ENCODE measurements at regions not wholly inside any gene's neighbourhood (a gene's known extent, or its start where the extent isn't known, plus 50 kb on each side); places are given as distances from the start of the nearest gene placed in this dataset.
A peak's percentile ranks its signal among the peaks of the same experiment; 100 is the strongest.
"Not testable (repeated sequence)": the region's sequence is repeated elsewhere in the genome, so short reads cannot be mapped to it uniquely, and the experiment has no call there.

- 40% methylated on average over 1 of the region's 1 CpG for WGBS
- Histone ChIP-seq H3K4me3 (ENCODE audit: low read length) (no peak overlapping the region), H3K9ac (ENCODE audit: low read depth, low read length) (no peak overlapping the region), H3K27me3 (ENCODE audit: insufficient read depth, low read length) (no peaks in the 10 kb centered on the region), H3K4me1 (ENCODE audit: insufficient read depth, low read length) (peaks cover 35% of the 10 kb centered on the region), H3K9me3 (ENCODE audit: insufficient read depth, low read depth, low read length) (peaks cover 4% of the 10 kb centered on the region; the same call in 1 of the 2 replicates), H3K36me3 (ENCODE audit: insufficient read depth, low read length) (no peaks in the 10 kb centered on the region), H3K27ac (ENCODE audit: low read depth, low read length) (peak overlapping the region; percentile 53)
These were observed 94.3 kb upstream of the FRMD4A start for GRCh38 chr10:14425034-14425433.

- Histone ChIP-seq H3K4me1 (ENCODE audit: insufficient read depth, low read length) (peaks cover 19% of the 10 kb centered on the region), H3K9ac (ENCODE audit: low read depth, low read length) (no peak overlapping the region), H3K27ac (ENCODE audit: low read depth, low read length) (no peak overlapping the region), H3K36me3 (ENCODE audit: insufficient read depth, low read length) (no peaks in the 10 kb centered on the region), H3K9me3 (ENCODE audit: insufficient read depth, low read depth, low read length) (peaks cover 4% of the 10 kb centered on the region; the same call in 1 of the 2 replicates), H3K27me3 (ENCODE audit: insufficient read depth, low read length) (no peaks in the 10 kb centered on the region), H3K4me3 (ENCODE audit: low read length) (no peak overlapping the region)
- WGBS = 87% methylated on average over 6 of the region's 6 CpGs
These were observed 92.5 kb upstream of the FRMD4A start for GRCh38 chr10:14423111-14423744.

- Histone ChIP-seq H3K9me3 (ENCODE audit: insufficient read depth, low read depth, low read length) (peaks cover 4% of the 10 kb centered on the region; the same call in 1 of the 2 replicates), H3K9ac (ENCODE audit: low read depth, low read length) (no peak overlapping the region), H3K36me3 (ENCODE audit: insufficient read depth, low read length) (no peaks in the 10 kb centered on the region), H3K4me3 (ENCODE audit: low read length) (no peak overlapping the region), H3K27me3 (ENCODE audit: insufficient read depth, low read length) (no peaks in the 10 kb centered on the region), H3K4me1 (ENCODE audit: insufficient read depth, low read length) (peaks cover 18% of the 10 kb centered on the region), H3K27ac (ENCODE audit: low read depth, low read length) (no peak overlapping the region)
- 78% methylated on average over 2 of the region's 2 CpGs for WGBS
These were observed 91.7 kb upstream of the FRMD4A start for GRCh38 chr10:14422431-14422830.

GRCh38 chr10:14421941-14422340 is 91.2 kb upstream of the FRMD4A start:
- peaks cover 23% of the 10 kb centered on the region for H3K4me1 ChIP-seq (ENCODE audit: insufficient read depth, low read length)
- no peak overlapping the region for H3K9ac ChIP-seq (ENCODE audit: low read depth, low read length)
- peaks cover 3% of the 10 kb centered on the region; the same call in 1 of the 2 replicates for H3K9me3 ChIP-seq (ENCODE audit: insufficient read depth, low read depth, low read length)
- no peak overlapping the region for H3K27ac ChIP-seq (ENCODE audit: low read depth, low read length)
- no peaks in the 10 kb centered on the region for H3K36me3 ChIP-seq (ENCODE audit: insufficient read depth, low read length)
- H3K4me3 ChIP-seq (ENCODE audit: low read length) = no peak overlapping the region
- WGBS = 45% methylated on average over 3 of the region's 3 CpGs
- no peaks in the 10 kb centered on the region for H3K27me3 ChIP-seq (ENCODE audit: insufficient read depth, low read length)

- H3K36me3 ChIP-seq (ENCODE audit: insufficient read depth, low read length) = not testable (repeated sequence)
These were observed 86.6 kb upstream of the FRMD4A start for GRCh38 chr10:14417336-14417735.

GRCh38 chr10:14416308-14416700 is 85.6 kb upstream of the FRMD4A start:
- no peaks in the 10 kb centered on the region for H3K36me3 ChIP-seq (ENCODE audit: insufficient read depth, low read length)
- H3K9me3 ChIP-seq (ENCODE audit: insufficient read depth, low read depth, low read length) = no peaks in the 10 kb centered on the region
- H3K9ac ChIP-seq (ENCODE audit: low read depth, low read length) = no peak overlapping the region
- H3K4me1 ChIP-seq (ENCODE audit: insufficient read depth, low read length) = peaks cover 26% of the 10 kb centered on the region
- no peak overlapping the region for H3K4me3 ChIP-seq (ENCODE audit: low read length)
- H3K27me3 ChIP-seq (ENCODE audit: insufficient read depth, low read length) = no peaks in the 10 kb centered on the region
- WGBS = 78% methylated on average over 7 of the region's 7 CpGs
- H3K27ac ChIP-seq (ENCODE audit: low read depth, low read length) = no peak overlapping the region

More at GRCh38 chr10:14417336-14417735, 86.6 kb upstream of the FRMD4A start:
- WGBS = 15% methylated on average over 2 of the region's 2 CpGs
- not testable (repeated sequence) for H3K9ac ChIP-seq (ENCODE audit: low read depth, low read length); H3K9me3 ChIP-seq (ENCODE audit: insufficient read depth, low read depth, low read length); H3K4me3 ChIP-seq (ENCODE audit: low read length); H3K27me3 ChIP-seq (ENCODE audit: insufficient read depth, low read length)
- H3K27ac ChIP-seq (ENCODE audit: low read depth, low read length) = peak overlapping the region; percentile 74
- H3K4me1 ChIP-seq (ENCODE audit: insufficient read depth, low read length) = peaks cover 26% of the 10 kb centered on the region

- H3K4me1 ChIP-seq (ENCODE audit: insufficient read depth, low read length) = peaks cover 26% of the 10 kb centered on the region
- no peaks in the 10 kb centered on the region for H3K9me3 ChIP-seq (ENCODE audit: insufficient read depth, low read depth, low read length)
- 86% methylated on average over 4 of the region's 4 CpGs for WGBS
- no peak overlapping the region for H3K9ac ChIP-seq (ENCODE audit: low read depth, low read length)
- no peaks in the 10 kb centered on the region for H3K36me3 ChIP-seq (ENCODE audit: insufficient read depth, low read length)
- H3K4me3 ChIP-seq (ENCODE audit: low read length) = no peak overlapping the region
- H3K27ac ChIP-seq (ENCODE audit: low read depth, low read length) = no peak overlapping the region
- no peaks in the 10 kb centered on the region for H3K27me3 ChIP-seq (ENCODE audit: insufficient read depth, low read length)
These were observed 85.1 kb upstream of the FRMD4A start for GRCh38 chr10:14415676-14416307.

- peaks cover 26% of the 10 kb centered on the region for H3K4me1 ChIP-seq (ENCODE audit: insufficient read depth, low read length)
- WGBS = 90% methylated on average over 3 of the region's 3 CpGs
- no peak overlapping the region for H3K4me3 ChIP-seq (ENCODE audit: low read length)
- H3K27me3 ChIP-seq (ENCODE audit: insufficient read depth, low read length) = no peaks in the 10 kb centered on the region
- no peak overlapping the region for H3K27ac ChIP-seq (ENCODE audit: low read depth, low read length)
- no peak overlapping the region for H3K9ac ChIP-seq (ENCODE audit: low read depth, low read length)
- no peaks in the 10 kb centered on the region for H3K9me3 ChIP-seq (ENCODE audit: insufficient read depth, low read depth, low read length)
- no peaks in the 10 kb centered on the region for H3K36me3 ChIP-seq (ENCODE audit: insufficient read depth, low read length)
These were observed 84.2 kb upstream of the FRMD4A start for GRCh38 chr10:14414901-14415300.

GRCh38 chr10:14413523-14413922 is 82.8 kb upstream of the FRMD4A start:
- H3K9ac ChIP-seq (ENCODE audit: low read depth, low read length) = no peak overlapping the region
- 91% methylated on average over 5 of the region's 5 CpGs for WGBS
- no peaks in the 10 kb centered on the region for H3K27me3 ChIP-seq (ENCODE audit: insufficient read depth, low read length)
- no peak overlapping the region for H3K4me3 ChIP-seq (ENCODE audit: low read length)
- no peaks in the 10 kb centered on the region for H3K9me3 ChIP-seq (ENCODE audit: insufficient read depth, low read depth, low read length)
- H3K27ac ChIP-seq (ENCODE audit: low read depth, low read length) = no peak overlapping the region
- H3K36me3 ChIP-seq (ENCODE audit: insufficient read depth, low read length) = no peaks in the 10 kb centered on the region
- peaks cover 26% of the 10 kb centered on the region for H3K4me1 ChIP-seq (ENCODE audit: insufficient read depth, low read length)

- no peaks in the 10 kb centered on the region for H3K36me3 ChIP-seq (ENCODE audit: insufficient read depth, low read length)
- no peaks in the 10 kb centered on the region for H3K9me3 ChIP-seq (ENCODE audit: insufficient read depth, low read depth, low read length)
- no peak overlapping the region for H3K27ac ChIP-seq (ENCODE audit: low read depth, low read length)
- peaks cover 22% of the 10 kb centered on the region for H3K4me1 ChIP-seq (ENCODE audit: insufficient read depth, low read length)
- no peaks in the 10 kb centered on the region for H3K27me3 ChIP-seq (ENCODE audit: insufficient read depth, low read length)
- 84% methylated on average over 2 of the region's 2 CpGs for WGBS
- no peak overlapping the region for H3K4me3 ChIP-seq (ENCODE audit: low read length)
- H3K9ac ChIP-seq (ENCODE audit: low read depth, low read length) = no peak overlapping the region
These were observed 81.9 kb upstream of the FRMD4A start for GRCh38 chr10:14412624-14413023.

GRCh38 chr10:14409856-14410458 is 79.2 kb upstream of the FRMD4A start:
- Histone ChIP-seq H3K27ac (ENCODE audit: low read depth, low read length) (no peak overlapping the region), H3K4me3 (ENCODE audit: low read length) (no peak overlapping the region), H3K9me3 (ENCODE audit: insufficient read depth, low read depth, low read length) (no peaks in the 10 kb centered on the region), H3K27me3 (ENCODE audit: insufficient read depth, low read length) (no peaks in the 10 kb centered on the region), H3K4me1 (ENCODE audit: insufficient read depth, low read length) (peaks cover 9% of the 10 kb centered on the region; the same call in 1 of the 2 replicates), H3K9ac (ENCODE audit: low read depth, low read length) (no peak overlapping the region), H3K36me3 (ENCODE audit: insufficient read depth, low read length) (no peaks in the 10 kb centered on the region)
- WGBS = 89% methylated on average over 3 of the region's 3 CpGs

Data from HUES64 (cell line).